ENCODE measurements at regions not wholly inside any gene's neighbourhood (a gene's known extent, or its start where the extent isn't known, plus 50 kb on each side); places are given as distances from the start of the nearest gene placed in this dataset.

GRCh38 chr18:24677011-24677410, 216.6 kb downstream of the HRH4 start:
- no peak overlapping the region for H3K4me3 ChIP-seq
- FAIRE-seq (no peak), ATAC-seq (no peak), DNase-seq (ENCODE audit: low read depth in 1 of 2, low spot score in 1 of 2) (no peak)
- no peak overlapping the region for H3K4me2 ChIP-seq
- no peak overlapping the region for H3K27ac ChIP-seq
- H3K9me3 ChIP-seq = no peaks in the 10 kb centered on the region
- ChIA-PET POLR2A (no interaction called here), CTCF (no interaction called here)
- no peaks in the 10 kb centered on the region for H3K4me1 ChIP-seq
- 0% methylated on average over 1 of the region's 1 CpG for WGBS (ENCODE audit: missing lambda C conversion rate)
- TF ChIP-seq KDM5A (IDR thresholded peaks at IDR 0.05) = no peak
- TF ChIP-seq ZNF302 (CRISPR knock-in tag; IDR thresholded peaks at IDR 0.05) = no peak
- TF ChIP-seq ZSCAN20 (CRISPR knock-in tag; IDR thresholded peaks at IDR 0.05) = no peak
- no peak for TF ChIP-seq FOSB (CRISPR knock-in tag; IDR thresholded peaks at IDR 0.05)
- TF ChIP-seq NFE2L2 (conservative IDR thresholded peaks at IDR 0.05; ENCODE audit: low read length) = no peak
- TF ChIP-seq EP300 (IDR thresholded peaks at IDR 0.05) = no peak
- no peak for TF ChIP-seq RAD21 (conservative IDR thresholded peaks at IDR 0.05 in 1 of 2, IDR thresholded peaks at IDR 0.05 in 1 of 2)
- TF ChIP-seq HEYL (CRISPR knock-in tag; IDR thresholded peaks at IDR 0.05) = no peak
- TF ChIP-seq ZFP36 (IDR thresholded peaks at IDR 0.05; ENCODE audit: borderline replicate concordance, partially characterized antibody) = no peak
- TF ChIP-seq HDAC2 (IDR thresholded peaks at IDR 0.05) = no peak

GRCh38 chr18:24678107-24678506, 217.7 kb downstream of the HRH4 start:
- no peak for ATAC-seq
- Histone ChIP-seq H3K4me1 (no peaks in the 10 kb centered on the region), H3K27ac (no peak overlapping the region), H3K4me2 (no peak overlapping the region), H3K9me3 (no peaks in the 10 kb centered on the region), H3K4me3 (no peak overlapping the region)
- POLR2A ChIA-PET = no interaction called here
- WGBS (ENCODE audit: missing lambda C conversion rate) = 0% methylated on average over 1 of the region's 1 CpG
- CTCF ChIA-PET = interaction anchor here (0.9 kb wide), 1 partner anchor 16 kb away, joined by 3 read pairs; no protein-coding TSS in a partner anchor
- TF ChIP-seq CBX2 (IDR thresholded peaks at IDR 0.05; ENCODE audit: borderline replicate concordance, low read depth) = no peak
- TF ChIP-seq HOXA7 (CRISPR knock-in tag; IDR thresholded peaks at IDR 0.05) = no peak
- TF ChIP-seq CHD4 (IDR thresholded peaks at IDR 0.05; ENCODE audit: borderline replicate concordance) = no peak
- TF ChIP-seq ELK1 (IDR thresholded peaks at IDR 0.05; ENCODE audit: low read depth, low read length) = no peak
- TF ChIP-seq ATOH8 (CRISPR knock-in tag; IDR thresholded peaks at IDR 0.05; ENCODE audit: low read depth) = no peak
- TF ChIP-seq TP53 (CRISPR knock-in tag; IDR thresholded peaks at IDR 0.05) = no peak
- TF ChIP-seq HMGXB4 (CRISPR knock-in tag; IDR thresholded peaks at IDR 0.05; ENCODE audit: borderline replicate concordance) = no peak
- no peak for TF ChIP-seq TFCP2L1 (CRISPR knock-in tag; IDR thresholded peaks at IDR 0.05)
- no peak for TF ChIP-seq EHMT2 (IDR thresholded peaks at IDR 0.05; ENCODE audit: low read depth)
- TF ChIP-seq HES2 (IDR thresholded peaks at IDR 0.05) = no peak
- TF ChIP-seq NFE2L2 (conservative IDR thresholded peaks at IDR 0.05; ENCODE audit: low read length) = no peak
- no peak for TF ChIP-seq MAZ (IDR thresholded peaks at IDR 0.05; ENCODE audit: borderline replicate concordance, low read depth, low read length)
- no peak for TF ChIP-seq REST (IDR thresholded peaks at IDR 0.05)
- no peak for TF ChIP-seq CEBPB (IDR thresholded peaks at IDR 0.05)
- TF ChIP-seq NPAS2 (CRISPR knock-in tag; IDR thresholded peaks at IDR 0.05; ENCODE audit: borderline replicate concordance) = no peak
- no peak for TF ChIP-seq HOXB13 (CRISPR knock-in tag; IDR thresholded peaks at IDR 0.05; ENCODE audit: low read depth)
- no peak for FAIRE-seq
- no peak for DNase-seq (ENCODE audit: low read depth in 1 of 2, low spot score in 1 of 2)

Data from A549 (cell line).